ENCODE measurements at regions not wholly inside any gene's neighbourhood (a gene's known extent, or its start where the extent isn't known, plus 50 kb on each side); places are given as distances from the start of the nearest gene placed in this dataset.

- TF ChIP-seq CTCF (IDR thresholded peaks at IDR 0.05; ENCODE audit: low read depth, low read length) (no peak), POLR2A (IDR thresholded peaks at IDR 0.05; ENCODE audit: extremely low read depth, insufficient read length) (no peak), MAX (IDR thresholded peaks at IDR 0.05; ENCODE audit: low read depth, low read length) (no peak), MYC (IDR thresholded peaks at IDR 0.05; ENCODE audit: low read depth, low read length) (no peak)
Measured at GRCh38 chr11:93051186-93051585, 81.7 kb downstream of the MTNR1B start.
